Upper lobe of left lung (tissue), 6 donors: ENCODE measurements at regions not wholly inside any gene's neighbourhood (a gene's known extent, or its start where the extent isn't known, plus 50 kb on each side); places are given as distances from the start of the nearest gene placed in this dataset.
"Not testable (repeated sequence)": the region's sequence is repeated elsewhere in the genome, so short reads cannot be mapped to it uniquely, and the experiment has no call there.

Experiments used
- ATAC-seq, 2 donors: fragments of 200-7000 bp; cut with Tn5 transposase; one replicate each; pipeline ENCODE4 v1.9.1; 2022; ENCODE audit warnings: mild to moderate bottlenecking in 2 of 2, moderate library complexity in 2 of 2; ENCODE audit not compliant: low FRiP score in 2 of 2
- DNase-seq, 2 donors: peaks; one replicate each; pipeline ENCODE4 v3.0.0-alpha.2; 2019 to 2020
- H3K27ac ChIP-seq, 4 donors: fragments of 200-600 bp; sonication (generic); one replicate each; pipeline ENCODE4 v1.5.1; 2016 to 2019
- H3K27me3 ChIP-seq, 4 donors: fragments of 200-600 bp; sonication (generic); one replicate each; pipeline ENCODE4 v1.5.1; 2017 to 2019
- H3K36me3 ChIP-seq, 4 donors: fragments of 200-600 bp; sonication (generic); one replicate each; pipeline ENCODE4 v1.5.1; 2016 to 2019
- H3K4me1 ChIP-seq, 4 donors: fragments of 200-600 bp; sonication (generic); one replicate each; pipeline ENCODE4 v1.5.1; 2018 to 2019
- H3K4me3 ChIP-seq, 4 donors: fragments of 200-600 bp; sonication (generic); one replicate each; pipeline ENCODE4 v1.5.1; 2017 to 2019; ENCODE audit warnings: mild to moderate bottlenecking in 2 of 4, moderate library complexity in 1 of 4
- H3K9me3 ChIP-seq, 4 donors: fragments of 200-600 bp; sonication (generic); one replicate each; pipeline ENCODE4 v1.5.1; 2018 to 2019
- CTCF ChIP-seq, 6 experiments: fragments of 450-650 bp in 4 of 6; fragments of 200-600 bp in 2 of 6; sonication (generic) in 2 of 6; IDR thresholded peaks; one replicate each; pipeline ENCODE4 v1.5.1; 2016 to 2019; ENCODE audit warnings: antibody characterized with exemption in 6 of 6
- EP300 ChIP-seq, 4 donors: sonication (generic); formaldehyde crosslinking; IDR thresholded peaks; one replicate each; pipeline ENCODE4 v1.5.1; 2017; ENCODE audit warnings: antibody characterized with exemption in 4 of 4, control low read depth in 2 of 4
- POLR2A ChIP-seq, 4 donors: fragments of 450-650 bp; IDR thresholded peaks; one replicate each; pipeline ENCODE4 v1.5.1; 2016 to 2017; ENCODE audit warnings: antibody characterized with exemption in 4 of 4, mild to moderate bottlenecking in 2 of 4
- POLR2AphosphoS5 ChIP-seq, 2 donors: sonication (generic); formaldehyde crosslinking; IDR thresholded peaks; one replicate each; pipeline ENCODE4 v1.5.1; 2017; ENCODE audit warnings: antibody characterized with exemption in 2 of 2
- WGBS, 2 donors: methylation state at CpG; one replicate each; pipeline ENCODE4 v1.1.5; 2017 to 2018; 5-methylcytosine and 5-hydroxymethylcytosine counted together
- donor health status: DM: no; HTN: no; CAD: no; lungs with moderate emphysema.
- donor health status: DM: no; HTN: yes; CAD: no; lungs with severe emphysema.

GRCh38 chr1:70738624-70739023, 309.0 kb downstream of the PTGER3 start:
- 33 to 41% methylated on average over 3 of the region's 3 CpGs for WGBS, 2 donors

GRCh38 chr1:70745199-70745598, 302.4 kb downstream of the PTGER3 start:
- H3K36me3 ChIP-seq, result no peaks in the 10 kb centered on the region
- H3K4me3 ChIP-seq, result no peak overlapping the region
- 72 to 76% methylated on average over 4 of the region's 4 CpGs for WGBS, 2 donors
- ATAC-seq, result no peak
- no peak overlapping the region for H3K27ac ChIP-seq
- peaks cover 4 to 25% (median 7%) of the 10 kb centered on the region in 4 donors for H3K9me3 ChIP-seq
- TF ChIP-seq CTCF (IDR thresholded peaks at IDR 0.05), result no peak
- no peak for TF ChIP-seq POLR2AphosphoS5 (IDR thresholded peaks at IDR 0.05)
- TF ChIP-seq POLR2A (IDR thresholded peaks at IDR 0.05), result no peak
- TF ChIP-seq EP300 (IDR thresholded peaks at IDR 0.05), result no peak
- H3K4me1 ChIP-seq, result no peaks in the 10 kb centered on the region
- DNase-seq, result no peak
- no peaks in the 10 kb centered on the region for H3K27me3 ChIP-seq

More at GRCh38 chr1:70738624-70739023, 309.0 kb downstream of the PTGER3 start:
- Histone ChIP-seq H3K27me3 (no peaks in the 10 kb centered on the region), H3K36me3 (no peaks in the 10 kb centered on the region), H3K4me1 (no peaks in the 10 kb centered on the region), H3K27ac (no peak overlapping the region), H3K4me3 (no peak overlapping the region), H3K9me3 (peaks cover 0 to 5% (median 5%) of the 10 kb centered on the region in 4 donors)
- no peak for DNase-seq
- no peak for ATAC-seq
- TF ChIP-seq EP300 (IDR thresholded peaks at IDR 0.05), result no peak
- TF ChIP-seq POLR2A (IDR thresholded peaks at IDR 0.05), result no peak
- no peak for TF ChIP-seq CTCF (IDR thresholded peaks at IDR 0.05)
- TF ChIP-seq POLR2AphosphoS5 (IDR thresholded peaks at IDR 0.05), result no peak

GRCh38 chr1:70746062-70746461, 301.6 kb downstream of the PTGER3 start:
- not testable (repeated sequence) for DNase-seq, H3K27ac ChIP-seq, H3K4me1 ChIP-seq, H3K27me3 ChIP-seq, H3K4me3 ChIP-seq, ATAC-seq, H3K36me3 ChIP-seq
- peaks cover 4 to 24% (median 7%) of the 10 kb centered on the region in 4 donors for H3K9me3 ChIP-seq
- WGBS, 2 donors, result 93 to 100% methylated on average over 1 of the region's 1 CpG

GRCh38 chr1:70747123-70747522, 300.5 kb downstream of the PTGER3 start:
- DNase-seq, H3K36me3 ChIP-seq, H3K27me3 ChIP-seq, H3K4me1 ChIP-seq, ATAC-seq, H3K4me3 ChIP-seq, H3K27ac ChIP-seq: not testable (repeated sequence)
- peaks cover 0 to 20% (median 4%) of the 10 kb centered on the region in 4 donors for H3K9me3 ChIP-seq
- WGBS, 2 donors, result 67 to 74% methylated on average over 1 of the region's 1 CpG

- DNase-seq, H3K27ac ChIP-seq, ATAC-seq, H3K36me3 ChIP-seq, H3K27me3 ChIP-seq, H3K4me1 ChIP-seq, H3K4me3 ChIP-seq: not testable (repeated sequence)
- WGBS, 2 donors, result 49 to 50% methylated on average over 6 of the region's 6 CpGs
- peaks cover 0 to 10% (median 4%) of the 10 kb centered on the region in 4 donors for H3K9me3 ChIP-seq
These were observed 295.8 kb downstream of the PTGER3 start for GRCh38 chr1:70751676-70752287.

- Histone ChIP-seq H3K4me3 (no peak overlapping the region), H3K9me3 (no peaks in the 10 kb centered on the region), H3K36me3 (no peaks in the 10 kb centered on the region), H3K27ac (no peak overlapping the region), H3K4me1 (no peaks in the 10 kb centered on the region), H3K27me3 (no peaks in the 10 kb centered on the region)
- 84 to 88% methylated on average over 4 of the region's 4 CpGs for WGBS, 2 donors
- ATAC-seq, result no peak
- no peak for DNase-seq
- TF ChIP-seq CTCF (IDR thresholded peaks at IDR 0.05) (no peak), POLR2AphosphoS5 (IDR thresholded peaks at IDR 0.05) (no peak), EP300 (IDR thresholded peaks at IDR 0.05) (no peak), POLR2A (IDR thresholded peaks at IDR 0.05) (no peak)
These were observed 292.9 kb downstream of the PTGER3 start for GRCh38 chr1:70754701-70755100.
